22Rv1 (cell line): ENCODE measurements at regions not wholly inside any gene's neighbourhood (a gene's known extent, or its start where the extent isn't known, plus 50 kb on each side); places are given as distances from the start of the nearest gene placed in this dataset.

Source experiments
- H3K27ac ChIP-seq: fragments of 450-650 bp; 2 replicates; pipeline ENCODE4 v1.5.1; 2017
- CTCF ChIP-seq: fragments of 450-650 bp; IDR thresholded peaks from 2 replicates; pipeline ENCODE4 v1.5.1; 2017; ENCODE audit warnings: mild to moderate bottlenecking
- ZFX ChIP-seq: fragments of 450-650 bp; IDR thresholded peaks from 2 replicates; pipeline ENCODE4 v1.6.1; 2017; ENCODE audit warnings: antibody characterized with exemption, borderline replicate concordance

GRCh38 chr2:128639693-128640092 is 321.0 kb upstream of the HS6ST1 start:
- no peak for TF ChIP-seq CTCF
- TF ChIP-seq ZFX, result no peak
- no peak overlapping the region for H3K27ac ChIP-seq

GRCh38 chr2:128640166-128640844 is 321.6 kb upstream of the HS6ST1 start:
- H3K27ac ChIP-seq, result no peak overlapping the region
- TF ChIP-seq CTCF, result no peak
- no peak for TF ChIP-seq ZFX

GRCh38 chr2:128640845-128641360 is 322.2 kb upstream of the HS6ST1 start:
- TF ChIP-seq ZFX, result no peak
- no peak for TF ChIP-seq CTCF

GRCh38 chr2:128641421-128642080 is 322.9 kb upstream of the HS6ST1 start:
- TF ChIP-seq ZFX, result no peak
- TF ChIP-seq CTCF, result no peak
- no peak overlapping the region for H3K27ac ChIP-seq

More at GRCh38 chr2:128640845-128641360, 322.2 kb upstream of the HS6ST1 start:
- no peak overlapping the region for H3K27ac ChIP-seq

- H3K27ac ChIP-seq, result no peak overlapping the region
- TF ChIP-seq ZFX, result no peak
Observed at GRCh38 chr2:128642316-128642715, 323.6 kb upstream of the HS6ST1 start.

- TF ChIP-seq ZFX, result no peak
- TF ChIP-seq CTCF, result no peak
- H3K27ac ChIP-seq, result no peak overlapping the region
Observed at GRCh38 chr2:128642821-128643220, 324.2 kb upstream of the HS6ST1 start.

GRCh38 chr2:128643221-128644065 is 324.8 kb upstream of the HS6ST1 start:
- H3K27ac ChIP-seq, result no peak overlapping the region
- TF ChIP-seq CTCF, result no peak
- TF ChIP-seq ZFX, result no peak
